AG04450 (cell line): ENCODE measurements at regions not wholly inside any gene's neighbourhood (a gene's known extent, or its start where the extent isn't known, plus 50 kb on each side); places are given as distances from the start of the nearest gene placed in this dataset.

ENCODE experiments used
- CTCF ChIA-PET: fragments of 300-600, 350-600 bp; formaldehyde crosslinking; extraction: SDS; loops from one replicate; lab custom pipeline; 2022; ENCODE audit warnings: antibody characterized with exemption, inconsistent platforms; lab: Charles Lee
- POLR2A ChIA-PET: fragments of 350-600 bp; formaldehyde crosslinking; extraction: SDS; loops from one replicate; lab custom pipeline; 2021; ENCODE audit warnings: antibody characterized with exemption, inconsistent platforms; lab: Yijun Ruan, JAX
- DNase-seq: peaks from one replicate; pipeline ENCODE4 v3.0.0-alpha.2; 2011; ENCODE audit warnings: low read depth, low spot score
- H3K27ac ChIP-seq: one replicate; pipeline ENCODE4 v1.5.1; 2012; ENCODE audit warnings: low read depth, low read length, control low read depth
- H3K27me3 ChIP-seq: one replicate; pipeline ENCODE4 v1.6.0; 2012; ENCODE audit warnings: low read length; ENCODE audit not compliant: control insufficient read depth, insufficient read depth
- H3K4me3 ChIP-seq: 2 replicates; pipeline ENCODE4 v1.5.1; 2011; ENCODE audit warnings: mild to moderate bottlenecking, low read depth, low read length, control low read depth
- H3K9me3 ChIP-seq: 2 replicates; pipeline ENCODE4 v1.5.1; 2012; ENCODE audit warnings: low read length; ENCODE audit not compliant: control insufficient read depth, insufficient read depth
- TF ChIP-seq, protein P1 (sequence below): IDR thresholded peaks from 2 replicates; pipeline ENCODE4 v1.5.1; 2011; ENCODE audit warnings: low read depth, low read length, control low read depth, inconsistent platforms

DNA sequence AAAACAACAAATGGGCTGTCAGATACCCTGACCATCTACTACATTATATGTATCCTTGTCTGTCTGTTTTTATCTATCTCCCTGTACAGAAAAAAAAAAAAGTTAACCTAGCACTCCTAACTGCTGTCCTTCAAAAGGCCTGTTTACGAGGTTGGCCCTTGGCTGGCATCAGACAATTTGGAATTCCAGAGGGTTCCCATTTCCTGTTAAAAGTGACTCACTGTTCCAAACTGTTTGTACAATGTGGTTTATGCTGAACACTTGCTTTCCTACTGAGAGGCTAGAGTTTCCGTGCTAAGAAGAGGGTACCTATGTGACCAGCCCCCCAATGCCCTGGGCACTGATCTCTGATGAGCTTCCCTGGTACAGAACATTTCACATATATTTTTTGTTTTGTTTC is 65.9 kb upstream of the HMGXB4 start:
- H3K27ac ChIP-seq, result no peak overlapping the region
- TF ChIP-seq, protein P1, sequence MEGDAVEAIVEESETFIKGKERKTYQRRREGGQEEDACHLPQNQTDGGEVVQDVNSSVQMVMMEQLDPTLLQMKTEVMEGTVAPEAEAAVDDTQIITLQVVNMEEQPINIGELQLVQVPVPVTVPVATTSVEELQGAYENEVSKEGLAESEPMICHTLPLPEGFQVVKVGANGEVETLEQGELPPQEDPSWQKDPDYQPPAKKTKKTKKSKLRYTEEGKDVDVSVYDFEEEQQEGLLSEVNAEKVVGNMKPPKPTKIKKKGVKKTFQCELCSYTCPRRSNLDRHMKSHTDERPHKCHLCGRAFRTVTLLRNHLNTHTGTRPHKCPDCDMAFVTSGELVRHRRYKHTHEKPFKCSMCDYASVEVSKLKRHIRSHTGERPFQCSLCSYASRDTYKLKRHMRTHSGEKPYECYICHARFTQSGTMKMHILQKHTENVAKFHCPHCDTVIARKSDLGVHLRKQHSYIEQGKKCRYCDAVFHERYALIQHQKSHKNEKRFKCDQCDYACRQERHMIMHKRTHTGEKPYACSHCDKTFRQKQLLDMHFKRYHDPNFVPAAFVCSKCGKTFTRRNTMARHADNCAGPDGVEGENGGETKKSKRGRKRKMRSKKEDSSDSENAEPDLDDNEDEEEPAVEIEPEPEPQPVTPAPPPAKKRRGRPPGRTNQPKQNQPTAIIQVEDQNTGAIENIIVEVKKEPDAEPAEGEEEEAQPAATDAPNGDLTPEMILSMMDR, result no peak
- H3K27me3 ChIP-seq, result no peaks in the 10 kb centered on the region
- no peak overlapping the region for H3K4me3 ChIP-seq
- H3K9me3 ChIP-seq, result peaks cover 4% of the 10 kb centered on the region; the same call in 1 of the 2 replicates
- no peak for DNase-seq
- POLR2A ChIA-PET, result no interaction called here
- CTCF ChIA-PET, result no interaction called here

DNA sequence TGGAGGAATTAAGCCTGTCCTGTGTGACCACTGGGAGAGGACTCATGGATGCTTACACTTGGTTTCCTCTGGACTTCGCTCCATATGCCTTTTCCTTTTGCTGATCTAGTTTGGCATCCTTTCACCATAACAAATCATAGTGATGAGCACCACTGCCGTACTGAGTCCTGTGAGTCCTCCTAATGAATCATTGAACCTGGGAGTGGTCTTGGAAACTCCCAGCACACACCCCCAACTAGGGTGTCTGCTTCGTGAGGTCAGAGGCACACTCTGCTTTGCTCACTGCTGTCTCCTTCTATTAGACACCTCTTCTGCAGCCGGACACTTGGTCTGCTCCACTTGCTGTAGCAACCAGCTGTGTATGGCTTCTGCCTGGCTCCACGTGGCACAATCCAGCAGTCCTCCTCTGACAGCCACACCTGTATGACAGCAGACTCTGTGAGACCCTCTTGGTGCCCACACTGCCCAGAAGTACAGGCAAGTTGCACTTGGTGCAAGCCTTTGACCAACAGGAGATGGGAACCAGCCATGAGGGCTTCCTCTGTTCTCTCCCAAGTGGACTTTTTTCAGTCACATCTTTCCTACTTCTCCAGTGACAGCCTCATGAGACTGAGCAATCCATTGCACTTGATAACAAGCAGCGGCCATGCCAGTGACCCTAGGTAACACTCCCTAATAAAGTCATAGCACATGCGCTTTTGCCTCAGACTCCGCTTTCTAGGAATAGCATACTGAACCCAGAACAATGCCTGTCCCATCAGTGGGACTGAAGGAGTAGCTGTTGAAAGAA is 65.0 kb upstream of the HMGXB4 start:
- TF ChIP-seq, protein P1, result no peak
- Histone ChIP-seq H3K9me3 (peaks cover 4% of the 10 kb centered on the region; the same call in 1 of the 2 replicates), H3K27ac (no peak overlapping the region), H3K4me3 (no peak overlapping the region), H3K27me3 (no peaks in the 10 kb centered on the region)
- no peak for DNase-seq
- CTCF ChIA-PET, result no interaction called here
- POLR2A ChIA-PET, result no interaction called here

DNA sequence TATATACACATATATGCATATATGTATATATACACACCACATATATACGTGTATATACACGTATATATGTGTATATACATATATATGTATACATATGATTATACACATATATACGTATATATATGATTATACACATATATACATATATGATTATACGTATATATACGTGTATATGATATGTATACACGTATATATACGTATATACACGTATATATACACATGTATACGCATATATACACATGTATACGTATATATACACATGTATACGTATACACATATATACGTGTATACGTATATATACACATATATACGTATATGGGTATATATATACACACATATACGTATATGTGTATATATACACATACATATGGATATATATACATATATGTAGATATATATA is 62.1 kb upstream of the HMGXB4 start:
- no peak overlapping the region for H3K4me3 ChIP-seq
- H3K9me3 ChIP-seq, result no peaks in the 10 kb centered on the region
- TF ChIP-seq, protein P1, result no peak
- POLR2A ChIA-PET, result no interaction called here
- no peak for DNase-seq
- H3K27me3 ChIP-seq, result no peaks in the 10 kb centered on the region
- no peak overlapping the region for H3K27ac ChIP-seq
- CTCF ChIA-PET, result interaction anchor here (0.6 kb wide), 1 partner anchor 45 kb away, joined by 3 read pairs; no protein-coding TSS in a partner anchor

DNA sequence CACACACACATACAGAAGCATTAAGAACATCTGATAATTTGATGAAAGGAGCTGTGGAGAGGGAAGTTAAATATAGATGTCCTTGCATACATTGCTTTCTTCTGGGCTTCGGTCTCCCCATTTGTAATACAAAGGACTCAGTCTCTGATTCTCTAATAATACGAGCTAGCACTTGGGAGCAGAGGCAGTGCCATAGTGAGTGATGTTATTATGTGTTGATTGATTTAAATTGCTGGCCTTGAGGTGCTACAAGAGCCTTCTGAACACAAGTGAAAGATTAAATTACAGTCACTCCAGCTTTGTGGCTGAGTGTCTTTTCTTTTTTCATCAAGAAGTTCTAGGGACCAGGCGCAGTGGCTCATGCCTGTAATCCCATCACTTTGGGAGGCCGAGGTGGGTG is 61.5 kb upstream of the HMGXB4 start:
- no peak overlapping the region for H3K4me3 ChIP-seq
- ChIA-PET POLR2A (no interaction called here), CTCF (interaction anchor here (0.5 to 0.6 kb wide), 2 partner anchors 8 to 1614 kb away, joined by 3 to 6 read pairs; no protein-coding TSS in a partner anchor)
- no peak for DNase-seq
- H3K9me3 ChIP-seq, result no peaks in the 10 kb centered on the region
- H3K27me3 ChIP-seq, result no peaks in the 10 kb centered on the region
- TF ChIP-seq, protein P1, result no peak
- no peak overlapping the region for H3K27ac ChIP-seq

DNA sequence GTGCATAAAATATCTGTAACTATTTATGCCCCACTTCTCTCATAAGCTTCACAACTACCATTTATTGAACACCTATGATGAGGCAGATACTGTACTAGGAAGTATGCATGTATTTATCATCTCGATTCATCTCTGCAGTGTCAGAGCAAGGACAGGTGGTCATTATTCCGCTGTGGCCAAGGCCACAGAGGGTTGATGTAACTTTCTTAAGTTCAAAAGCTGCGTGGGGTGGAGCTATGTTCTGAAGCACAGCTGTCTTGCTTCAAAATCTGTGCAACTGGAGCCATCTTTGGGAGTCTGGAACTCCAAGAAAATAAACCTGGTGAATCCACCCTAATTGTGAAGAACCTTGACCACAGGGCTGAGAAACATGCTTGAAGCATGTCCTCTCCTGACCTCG is 60.2 kb upstream of the HMGXB4 start:
- DNase-seq, result no peak
- Histone ChIP-seq H3K4me3 (no peak overlapping the region), H3K27ac (no peak overlapping the region), H3K27me3 (no peaks in the 10 kb centered on the region), H3K9me3 (no peaks in the 10 kb centered on the region)
- TF ChIP-seq, protein P1, result no peak
- ChIA-PET CTCF (no interaction called here), POLR2A (interaction anchor here (0.7 kb wide), 1 partner anchor 66 kb away, joined by 3 read pairs; no protein-coding TSS in a partner anchor)
